NCI-H510A (cell line): ENCODE measurements at regions not wholly inside any gene's neighbourhood (a gene's known extent, or its start where the extent isn't known, plus 50 kb on each side); places are given as distances from the start of the nearest gene placed in this dataset.

Experiments used
- DNase-seq: peaks from one replicate; lab custom pipeline; 2025; lab: John Stamatoyannopoulos, UW

GRCh38 chr9:109549386-109549785 lies 51.3 kb upstream of the PTPN3 start:
- no peak for DNase-seq

- DNase-seq = no peak
Measured at GRCh38 chr9:109551651-109552050, 53.5 kb upstream of the PTPN3 start.

GRCh38 chr9:109555215-109555614 lies 57.1 kb upstream of the PTPN3 start:
- DNase-seq = no peak

GRCh38 chr9:109556061-109556460 lies 58.0 kb upstream of the PTPN3 start:
- no peak for DNase-seq

- DNase-seq = no peak
Measured at GRCh38 chr9:109556786-109557185, 58.7 kb upstream of the PTPN3 start.

- DNase-seq = no peak
Measured at GRCh38 chr9:109557481-109557880, 59.4 kb upstream of the PTPN3 start.

GRCh38 chr9:109558718-109559151 lies 60.6 kb upstream of the PTPN3 start:
- no peak for DNase-seq

GRCh38 chr9:109560470-109561132 lies 62.5 kb upstream of the PTPN3 start:
- no peak for DNase-seq

GRCh38 chr9:109561137-109561536 lies 63.0 kb upstream of the PTPN3 start:
- DNase-seq = no peak

GRCh38 chr9:109568089-109568488 lies 70.0 kb upstream of the PTPN3 start:
- no peak for DNase-seq

GRCh38 chr9:109568568-109569210 lies 70.6 kb upstream of the PTPN3 start:
- DNase-seq = no peak

GRCh38 chr9:109574061-109574882 lies 76.2 kb upstream of the PTPN3 start:
- DNase-seq = peak; percentile 14

- no peak for DNase-seq
Measured at GRCh38 chr9:109576762-109577161, 78.7 kb upstream of the PTPN3 start.

GRCh38 chr9:109579191-109579948 lies 81.3 kb upstream of the PTPN3 start:
- no peak for DNase-seq

GRCh38 chr9:109582386-109582785 lies 84.3 kb upstream of the PTPN3 start:
- no peak for DNase-seq

- no peak for DNase-seq
Measured at GRCh38 chr9:109584205-109584604, 86.1 kb upstream of the PTPN3 start.

- no peak for DNase-seq
Measured at GRCh38 chr9:109585796-109586195, 87.7 kb upstream of the PTPN3 start.

- DNase-seq = no peak
Measured at GRCh38 chr9:109586993-109587392, 88.9 kb upstream of the PTPN3 start.

GRCh38 chr9:109588415-109588814 lies 90.3 kb upstream of the PTPN3 start:
- DNase-seq = no peak

- no peak for DNase-seq
Measured at GRCh38 chr9:109590966-109591365, 92.9 kb upstream of the PTPN3 start.

GRCh38 chr9:109591691-109592090 lies 93.6 kb upstream of the PTPN3 start:
- DNase-seq = no peak

- no peak for DNase-seq
Measured at GRCh38 chr9:109593612-109594011, 95.5 kb upstream of the PTPN3 start.
